OCI-LY1 (cell line): ENCODE measurements at regions not wholly inside any gene's neighbourhood (a gene's known extent, or its start where the extent isn't known, plus 50 kb on each side); places are given as distances from the start of the nearest gene placed in this dataset.

Experiments used
- CTCF ChIP-seq: fragments of 200-600 bp; sonication (generic), shearing (Covaris generic); IDR thresholded peaks from 2 replicates; pipeline ENCODE4 v1.5.1; 2017; ENCODE audit warnings: mild to moderate bottlenecking, antibody characterized with exemption, low read length, moderate library complexity, mixed read lengths
- EZH2 ChIP-seq: fragments of 200-600 bp; sonication (generic), shearing (Covaris generic); IDR thresholded peaks from 2 replicates; pipeline ENCODE4 v1.8.0; 2017; ENCODE audit warnings: borderline replicate concordance, mixed run types, mild to moderate bottlenecking, antibody characterized with exemption, low read length, moderate library complexity, mixed read lengths

- no peak for TF ChIP-seq EZH2
- TF ChIP-seq CTCF: no peak
Observed at GRCh38 chr6:137284811-137285110, 65.6 kb upstream of the IFNGR1 start.
